ENCODE measurements at regions not wholly inside any gene's neighbourhood (a gene's known extent, or its start where the extent isn't known, plus 50 kb on each side); places are given as distances from the start of the nearest gene placed in this dataset.

- TF ChIP-seq SP1 (CRISPR knock-in tag; conservative IDR thresholded peaks at IDR 0.05) (no peak), MAX (CRISPR knock-in tag; IDR thresholded peaks at IDR 0.05) (no peak), E2F1 (CRISPR knock-in tag; IDR thresholded peaks at IDR 0.05) (no peak)
These were observed 281.7 kb upstream of the AMIGO2 start for GRCh38 chr12:47361389-47362021.

Measured in WTC11 (cell line).